SK-N-SH treated with all-trans-retinoic acid at 6 μM for 48 hours (cell line): ENCODE measurements at regions not wholly inside any gene's neighbourhood (a gene's known extent, or its start where the extent isn't known, plus 50 kb on each side); places are given as distances from the start of the nearest gene placed in this dataset.

Experiments used
- ARNTL ChIP-seq: fragments of 450-650 bp; formaldehyde crosslinking; IDR thresholded peaks from 2 replicates; pipeline ENCODE4 v1.5.0; 2020; ENCODE audit warnings: low read depth, mild to moderate bottlenecking, moderate library complexity, borderline replicate concordance
- OSR1 ChIP-seq: fragments of 250-450 bp; sonication (Bioruptor Pico); IDR thresholded peaks from 2 replicates; pipeline ENCODE4 v1.8.0; 2022; ENCODE audit warnings: moderate library complexity, mild to moderate bottlenecking, inconsistent platforms

DNA sequence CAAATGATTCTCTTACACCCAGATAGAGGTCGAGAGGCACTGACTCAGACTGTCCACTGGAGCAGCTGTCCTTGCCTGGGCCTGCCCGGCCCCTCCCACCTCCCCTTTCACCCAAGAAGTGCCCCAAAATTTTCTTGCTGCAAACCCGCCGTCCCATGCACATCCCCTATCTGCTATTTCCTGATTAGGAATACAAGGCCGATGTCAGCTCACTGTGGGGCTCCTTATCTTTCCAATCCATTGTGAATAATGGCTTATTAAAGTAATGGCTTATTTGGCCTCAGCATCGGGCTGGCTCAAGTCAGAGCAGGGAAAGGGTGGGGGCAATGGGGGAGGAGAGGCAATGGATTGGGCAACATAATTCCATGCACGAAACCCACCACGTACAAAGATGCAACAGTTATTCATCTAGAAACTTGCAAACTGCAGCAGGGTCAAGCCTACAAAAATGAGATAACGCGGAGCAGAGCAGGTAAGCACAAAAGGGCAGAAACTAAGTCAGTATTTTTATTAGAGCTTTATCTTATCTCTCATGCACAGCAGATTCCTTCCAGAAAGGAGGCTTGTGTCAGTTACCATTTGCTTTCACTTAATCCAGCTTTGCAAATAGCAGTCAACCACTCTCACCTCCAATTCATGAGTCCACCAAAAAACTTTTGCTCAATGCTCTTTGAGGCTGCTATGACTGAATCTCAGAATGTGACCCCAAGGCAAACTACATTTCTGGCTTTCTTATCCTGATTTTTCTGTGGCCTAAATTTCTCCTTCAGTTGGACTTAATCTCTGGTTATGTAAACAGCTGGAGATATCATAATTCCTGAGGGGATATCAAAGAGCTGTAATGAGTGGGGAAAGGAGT lies 138.2 kb upstream of the OSMR start:
- TF ChIP-seq OSR1: no peak
- no peak for TF ChIP-seq ARNTL (CRISPR knock-in tag)
